GM21619 (cell line): ENCODE measurements at regions not wholly inside any gene's neighbourhood (a gene's known extent, or its start where the extent isn't known, plus 50 kb on each side); places are given as distances from the start of the nearest gene placed in this dataset.

Experiments used
- ATAC-seq: cut with Tn5 transposase; IDR thresholded peaks from one replicate; pipeline ENCODE4 v1.9.1; 2021; ENCODE audit not compliant: unreplicated experiment

- ATAC-seq, result no peak
Observed at GRCh38 chr5:31137676-31138075, 55.8 kb upstream of the CDH6 start.

GRCh38 chr5:31135542-31135941 lies 57.9 kb upstream of the CDH6 start:
- no peak for ATAC-seq

- no peak for ATAC-seq
Observed at GRCh38 chr5:31133488-31133887, 60.0 kb upstream of the CDH6 start.

- ATAC-seq, result no peak
Observed at GRCh38 chr5:31131381-31131891, 62.0 kb upstream of the CDH6 start.

- ATAC-seq, result no peak
Observed at GRCh38 chr5:31130676-31131075, 62.8 kb upstream of the CDH6 start.

- no peak for ATAC-seq
Observed at GRCh38 chr5:31124651-31125305, 68.7 kb upstream of the CDH6 start.

GRCh38 chr5:31124026-31124425 lies 69.5 kb upstream of the CDH6 start:
- ATAC-seq, result no peak

GRCh38 chr5:31122998-31123951 lies 70.2 kb upstream of the CDH6 start:
- no peak for ATAC-seq

- no peak for ATAC-seq
Observed at GRCh38 chr5:31121224-31121623, 72.3 kb upstream of the CDH6 start.

GRCh38 chr5:31120642-31120948 lies 72.9 kb upstream of the CDH6 start:
- no peak for ATAC-seq

- no peak for ATAC-seq
Observed at GRCh38 chr5:31119938-31120641, 73.4 kb upstream of the CDH6 start.

GRCh38 chr5:31116466-31117031 lies 76.9 kb upstream of the CDH6 start:
- ATAC-seq, result no peak

- no peak for ATAC-seq
Observed at GRCh38 chr5:31114817-31115216, 78.7 kb upstream of the CDH6 start.

- no peak for ATAC-seq
Observed at GRCh38 chr5:31113666-31114350, 79.7 kb upstream of the CDH6 start.

- no peak for ATAC-seq
Observed at GRCh38 chr5:31113101-31113500, 80.4 kb upstream of the CDH6 start.

GRCh38 chr5:31107091-31107518 lies 86.4 kb upstream of the CDH6 start:
- ATAC-seq, result no peak

- no peak for ATAC-seq
Observed at GRCh38 chr5:31106691-31107090, 86.8 kb upstream of the CDH6 start.

GRCh38 chr5:31106278-31106677 lies 87.2 kb upstream of the CDH6 start:
- ATAC-seq, result no peak

GRCh38 chr5:31104775-31105174 lies 88.7 kb upstream of the CDH6 start:
- no peak for ATAC-seq

- no peak for ATAC-seq
Observed at GRCh38 chr5:31100781-31101310, 92.6 kb upstream of the CDH6 start.
